Endothelial cell of umbilical vein (primary cell): ENCODE measurements at regions not wholly inside any gene's neighbourhood (a gene's known extent, or its start where the extent isn't known, plus 50 kb on each side); places are given as distances from the start of the nearest gene placed in this dataset.

Experiments
- BruUV-seq: library from RNA; stranded (reverse); fragments of 400-500 nt; replicated peaks from 2 replicates; lab custom pipeline; 2021; lab: Mats Ljungman, UMichigan
- CTCF ChIA-PET: fragments of 300-600, 350-600 bp; sonication (Branson Sonifier 250); formaldehyde crosslinking; loops from one replicate; lab custom pipeline; 2021; ENCODE audit warnings: antibody characterized with exemption, inconsistent platforms; lab: Charles Lee
- POLR2A ChIA-PET: fragments of 300-600, 350-600 bp; sonication (Branson Sonifier 250); formaldehyde crosslinking; loops from one replicate; lab custom pipeline; 2021; ENCODE audit warnings: antibody characterized with exemption, inconsistent platforms; lab: Charles Lee
- DNase-seq: peaks from one replicate; pipeline ENCODE4 v3.0.0-alpha.2; 2011; ENCODE audit warnings: low read depth, low spot score
- FAIRE-seq: peaks from 2 replicates; lab custom pipeline; 2011; peaks lifted over from hg19 to GRCh38; lab: Jason Lieb, UNC
- H2AFZ ChIP-seq: 2 replicates; pipeline ENCODE4 v1.6.0; 2012; ENCODE audit warnings: low read depth, low read length, control low read depth, inconsistent platforms
- H3K27ac ChIP-seq: 2 replicates; pipeline ENCODE4 v1.5.1; 2011; ENCODE audit warnings: low read depth, mild to moderate bottlenecking, control low read depth, low read length, moderate library complexity; ENCODE audit not compliant: insufficient read depth
- H3K27me3 ChIP-seq, 2 experiments: 2 replicates each; pipeline versions ENCODE4 v1.6.0 to v1.6.1; 2011; ENCODE audit warnings: low read length in 2 of 2, mixed read lengths in 1 of 2; ENCODE audit not compliant: control insufficient read depth in 2 of 2, insufficient read depth in 2 of 2
- H3K36me3 ChIP-seq, 2 experiments: 2 replicates in 1 of 2; 3 replicates in 1 of 2; pipeline ENCODE4 v1.5.1; 2011; ENCODE audit warnings: low read length in 2 of 2, mild to moderate bottlenecking in 1 of 2, moderate library complexity in 1 of 2; ENCODE audit not compliant: control insufficient read depth in 2 of 2, insufficient read depth in 2 of 2; ENCODE audit errors: extremely low read depth in 1 of 2
- H3K4me1 ChIP-seq: 3 replicates; pipeline ENCODE4 v1.5.1; 2011; ENCODE audit warnings: mild to moderate bottlenecking, low read length; ENCODE audit not compliant: control insufficient read depth, insufficient read depth; ENCODE audit errors: extremely low read depth
- H3K4me2 ChIP-seq: 2 replicates; pipeline ENCODE4 v1.6.1; 2011; ENCODE audit warnings: low read length, control low read depth, mixed read lengths; ENCODE audit not compliant: insufficient read depth
- H3K4me3 ChIP-seq, 3 experiments: fragments of 200-600 bp in 1 of 3; sonication (generic), shearing (Covaris generic) in 1 of 3; replicated peaks in 1 of 3; 2 replicates each; pipeline ENCODE4 v1.5.1; 2011 to 2016; ENCODE audit warnings: control low read depth in 3 of 3, low read length in 3 of 3, mild to moderate bottlenecking in 2 of 3, inconsistent platforms in 1 of 3, low read depth in 1 of 3, moderate library complexity in 1 of 3; ENCODE audit not compliant: insufficient read depth in 1 of 3
- H3K79me2 ChIP-seq: 2 replicates; pipeline ENCODE4 v1.6.0; 2012; ENCODE audit warnings: low read length, inconsistent platforms; ENCODE audit not compliant: control insufficient read depth, insufficient read depth
- H3K9ac ChIP-seq: replicated peaks from 2 replicates; pipeline ENCODE3; 2011; ENCODE audit warnings: low read length, control low read depth; ENCODE audit not compliant: insufficient read depth; ENCODE audit errors: extremely low read depth
- H3K9me1 ChIP-seq: replicated peaks from 3 replicates; pipeline ENCODE4 v1.6.0; 2011; ENCODE audit warnings: mild to moderate bottlenecking, low read length; ENCODE audit not compliant: control insufficient read depth, insufficient read depth; ENCODE audit errors: extremely low read depth
- H3K9me3 ChIP-seq: replicated peaks from 2 replicates; pipeline ENCODE4 v1.5.1; 2012; ENCODE audit warnings: low read length, inconsistent platforms; ENCODE audit not compliant: control insufficient read depth, insufficient read depth
- H4K20me1 ChIP-seq: replicated peaks from 2 replicates; pipeline ENCODE3; 2011; ENCODE audit warnings: mild to moderate bottlenecking, low read length; ENCODE audit not compliant: control insufficient read depth, insufficient read depth; ENCODE audit errors: extremely low read depth
- CTCF ChIP-seq, 2 donors: IDR thresholded peaks; 1 replicate in 1 of 2; 2 replicates in 1 of 2; pipeline ENCODE4 v1.5.1; 2011; ENCODE audit warnings: low read length in 2 of 2, mild to moderate bottlenecking in 2 of 2, moderate library complexity in 2 of 2, control low read depth in 1 of 2, inconsistent platforms in 1 of 2, low read depth in 1 of 2; ENCODE audit not compliant: insufficient read depth in 1 of 2; ENCODE audit errors: extremely low read depth in 1 of 2
- EZH2 ChIP-seq: IDR thresholded peaks from 2 replicates; pipeline ENCODE4 v1.6.1; 2012; ENCODE audit warnings: borderline replicate concordance, low read depth, mild to moderate bottlenecking, moderate library complexity, low read length, inconsistent platforms; ENCODE audit not compliant: severe bottlenecking
- FOS ChIP-seq: IDR thresholded peaks from 2 replicates; pipeline ENCODE4 v1.6.1; 2011; ENCODE audit warnings: mild to moderate bottlenecking, low read length, moderate library complexity, borderline replicate concordance; ENCODE audit not compliant: insufficient read depth
- JUN ChIP-seq: IDR thresholded peaks from 2 replicates; pipeline ENCODE4 v1.6.1; 2011; ENCODE audit warnings: borderline replicate concordance, low read depth; ENCODE audit not compliant: insufficient read length, insufficient read depth
- MAX ChIP-seq: IDR thresholded peaks from 2 replicates; pipeline ENCODE4 v1.6.1; 2011; ENCODE audit not compliant: insufficient read depth, insufficient read length
- MYC ChIP-seq: IDR thresholded peaks from one replicate; pipeline ENCODE4 v1.6.1; 2011; ENCODE audit warnings: mild to moderate bottlenecking, low read depth, low read length
- POLR2A ChIP-seq: IDR thresholded peaks from 2 replicates; pipeline ENCODE4 v1.6.1; 2012; ENCODE audit warnings: low read depth, mild to moderate bottlenecking, control low read depth, low read length
- POLR2AphosphoS5 ChIP-seq: IDR thresholded peaks from 2 replicates; pipeline ENCODE4 v1.6.1; 2012; ENCODE audit warnings: low read depth, mild to moderate bottlenecking, control low read depth, low read length, moderate library complexity; ENCODE audit not compliant: insufficient read depth
- dilution Hi-C: fragments of 300-500 bp; cut with MboI; formaldehyde crosslinking; loops from one replicate; pipeline ENCODE4 v1.15.0; 2019; ENCODE audit warnings: low sequenced_read_pairs; ENCODE audit not compliant: extremely low pct_ligation_motif_present
- intact Hi-C: fragments of 100-400 bp; cut with micrococcal nuclease; formaldehyde crosslinking; loops from one replicate; pipeline ENCODE4 v1.10.0; 2022

- Histone ChIP-seq H3K9me1 (no peaks in the 10 kb centered on the region), H3K36me3 (no peaks in the 10 kb centered on the region), H3K4me3 (no peak overlapping the region), H3K4me1 (no peaks in the 10 kb centered on the region), H3K9me3 (peaks cover 7% of the 10 kb centered on the region), H3K9ac (no peak overlapping the region), H2AFZ (no peak overlapping the region), H3K27ac (no peak overlapping the region), H4K20me1 (no peaks in the 10 kb centered on the region), H3K4me2 (no peak overlapping the region), H3K27me3 (no peaks in the 10 kb centered on the region), H3K79me2 (no peaks in the 10 kb centered on the region)
- intact Hi-C loops: no loop called here
- CTCF ChIA-PET: no interaction called here
- POLR2A ChIA-PET: no interaction called here
- DNase-seq: no peak
- BruUV-seq: no TSS peak
- no peak for FAIRE-seq
- TF ChIP-seq FOS (no peak), CTCF (IDR thresholded peaks at IDR 0.05; ENCODE audit: extremely low read depth in 1 of 2, insufficient read depth in 1 of 2, low read depth in 1 of 2, low read length in 2 of 2) (no peak)
- dilution Hi-C loops: no loop called here
Measured at GRCh38 chr10:2043379-2043778, 306.1 kb upstream of the ADARB2 start.

- Histone ChIP-seq H3K4me2 (no peak overlapping the region), H3K4me1 (no peaks in the 10 kb centered on the region), H3K9ac (no peak overlapping the region), H2AFZ (no peak overlapping the region), H3K79me2 (no peaks in the 10 kb centered on the region), H3K9me3 (peaks cover 6% of the 10 kb centered on the region), H4K20me1 (no peaks in the 10 kb centered on the region), H3K36me3 (no peaks in the 10 kb centered on the region), H3K27me3 (no peaks in the 10 kb centered on the region), H3K27ac (no peak overlapping the region), H3K4me3 (no peak overlapping the region), H3K9me1 (no peaks in the 10 kb centered on the region)
- CTCF ChIA-PET: no interaction called here
- no peak for FAIRE-seq
- BruUV-seq: no TSS peak
- DNase-seq: no peak
- POLR2A ChIA-PET: no interaction called here
- intact Hi-C loops: no loop called here
- dilution Hi-C loops: no loop called here
- no peak for TF ChIP-seq MYC
- no peak for TF ChIP-seq POLR2AphosphoS5
- TF ChIP-seq EZH2: no peak
- TF ChIP-seq POLR2A: no peak
- no peak for TF ChIP-seq MAX
- TF ChIP-seq JUN: no peak
Measured at GRCh38 chr10:2038036-2038435, 300.7 kb upstream of the ADARB2 start.
